HG02852 (cell line): ENCODE measurements at regions not wholly inside any gene's neighbourhood (a gene's known extent, or its start where the extent isn't known, plus 50 kb on each side); places are given as distances from the start of the nearest gene placed in this dataset.

Experiments used
- ATAC-seq: cut with Tn5 transposase; IDR thresholded peaks from one replicate; pipeline ENCODE4 v1.9.1; 2021; ENCODE audit warnings: mild to moderate bottlenecking, moderate library complexity; ENCODE audit not compliant: unreplicated experiment

GRCh38 chr2:149271575-149271974 lies 58.8 kb upstream of the LYPD6 start:
- peak; percentile 97 for ATAC-seq

DNA sequence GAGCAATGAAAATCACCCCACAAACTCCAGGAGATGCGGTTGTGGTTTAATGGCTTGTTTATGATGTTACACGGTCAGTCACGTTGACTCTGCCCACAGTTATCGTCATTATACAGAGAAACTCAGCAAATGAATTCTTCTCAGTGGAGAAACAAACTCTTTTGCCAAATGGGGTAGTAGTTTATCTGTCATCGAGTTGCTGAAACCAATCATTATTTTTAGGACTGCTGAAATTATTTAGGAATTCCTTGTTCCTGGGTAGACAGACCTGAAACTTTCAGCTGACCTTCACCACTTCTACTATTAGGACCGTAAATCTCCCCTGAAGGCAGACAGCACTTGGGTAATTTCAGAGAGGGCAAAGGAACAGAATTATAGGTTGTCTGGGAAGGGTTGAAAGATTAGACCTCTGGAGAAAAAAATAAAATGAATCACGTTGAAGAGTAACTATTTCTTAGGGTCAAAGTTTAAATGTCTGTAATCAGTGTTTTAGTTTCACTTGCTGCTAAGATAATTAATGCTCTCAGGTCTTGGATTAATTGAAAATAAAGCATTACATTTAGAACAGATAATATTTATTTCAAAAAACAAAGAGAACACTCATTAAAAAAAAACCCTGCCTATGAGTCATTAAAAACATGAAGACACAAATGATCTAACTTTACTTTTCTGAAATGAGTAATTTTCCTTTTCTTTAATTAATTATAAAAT lies 52.1 kb upstream of the LYPD6 start:
- no peak for ATAC-seq

GRCh38 chr2:149278872-149279264 lies 51.5 kb upstream of the LYPD6 start:
- no peak for ATAC-seq
